SK-N-MC (cell line): ENCODE measurements at regions not wholly inside any gene's neighbourhood (a gene's known extent, or its start where the extent isn't known, plus 50 kb on each side); places are given as distances from the start of the nearest gene placed in this dataset.

ENCODE experiments used
- EZH2 ChIP-seq: fragments of 200-600 bp; sonication (generic); IDR thresholded peaks from one replicate; pipeline ENCODE4 v1.6.1; 2017; ENCODE audit warnings: antibody characterized with exemption
- FOXP2 ChIP-seq: optimal IDR thresholded peaks from 2 replicates; pipeline ENCODE3; 2011; ENCODE audit warnings: mild to moderate bottlenecking, moderate library complexity; ENCODE audit not compliant: insufficient read depth; ENCODE audit errors: extremely low read length, control extremely low read depth
- POLR2AphosphoS5 ChIP-seq: IDR thresholded peaks from 2 replicates; pipeline ENCODE4 v1.6.1; 2012; ENCODE audit warnings: mild to moderate bottlenecking, low read depth, low read length, borderline replicate concordance

DNA sequence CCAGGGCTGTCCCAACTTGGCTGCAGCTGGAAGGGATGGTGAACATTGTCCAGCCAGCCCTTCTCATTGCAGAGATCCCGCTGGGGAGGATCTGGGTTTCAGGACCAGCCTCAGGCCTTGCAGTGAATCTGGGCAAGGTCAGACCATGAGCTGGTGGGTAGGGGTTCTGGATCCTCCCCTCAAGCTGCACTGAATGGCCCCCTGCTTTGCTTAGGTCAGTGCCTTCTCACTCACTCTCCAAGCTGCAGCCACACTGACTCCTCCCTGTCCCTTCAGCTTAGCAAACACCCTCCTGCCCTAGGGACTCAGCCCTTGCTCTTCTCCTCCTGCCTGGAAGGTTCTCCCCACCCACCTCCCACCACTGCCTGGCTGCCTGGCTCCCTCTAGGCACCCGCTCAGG is 95.3 kb upstream of the KCNG1 start:
- no peak for TF ChIP-seq POLR2AphosphoS5
- TF ChIP-seq EZH2, result no peak
- no peak for TF ChIP-seq FOXP2
